Spleen (tissue), 11 donors: ENCODE measurements at regions not wholly inside any gene's neighbourhood (a gene's known extent, or its start where the extent isn't known, plus 50 kb on each side); places are given as distances from the start of the nearest gene placed in this dataset.

ENCODE experiments used
- DNase-seq: peaks from one replicate; pipeline ENCODE4 v3.0.0-alpha.2; 2020
- H3K27ac ChIP-seq, 8 donors: fragments of 200-600 bp; sonication (generic) in 7 of 8; 1 replicate in 4 of 8; 2 replicates in 4 of 8; pipeline versions ENCODE4 v1.5.0 to v1.8.0; 2016 to 2021; ENCODE audit warnings: inconsistent platforms in 4 of 8, mild to moderate bottlenecking in 4 of 8, moderate library complexity in 1 of 8
- H3K27me3 ChIP-seq, 7 donors: fragments of 200-600 bp; sonication (generic) in 6 of 7; replicated peaks in 1 of 7; 1 replicate in 4 of 7; 2 replicates in 3 of 7; pipeline versions ENCODE4 v1.5.0 to v1.8.0; 2016 to 2021; ENCODE audit warnings: inconsistent platforms in 3 of 7, mild to moderate bottlenecking in 1 of 7
- H3K36me3 ChIP-seq, 6 donors: fragments of 200-600 bp; sonication (generic) in 5 of 6; 1 replicate in 4 of 6; 2 replicates in 2 of 6; pipeline versions ENCODE4 v1.5.0 to v1.8.0; 2016 to 2021; ENCODE audit warnings: inconsistent platforms in 2 of 6
- H3K4me1 ChIP-seq, 6 donors: fragments of 200-600 bp; sonication (generic) in 5 of 6; 1 replicate in 3 of 6; 2 replicates in 3 of 6; pipeline versions ENCODE4 v1.5.0 to v1.8.0; 2016 to 2021; ENCODE audit warnings: inconsistent platforms in 3 of 6
- H3K4me3 ChIP-seq, 8 donors: fragments of 200-600 bp; sonication (generic) in 7 of 8; 1 replicate in 4 of 8; 2 replicates in 4 of 8; pipeline versions ENCODE4 v1.5.0 to v1.8.0; 2016 to 2021; ENCODE audit warnings: inconsistent platforms in 4 of 8, mild to moderate bottlenecking in 4 of 8, moderate library complexity in 2 of 8
- H3K9me3 ChIP-seq, 8 donors: fragments of 200-600 bp; sonication (generic) in 7 of 8; 1 replicate in 4 of 8; 2 replicates in 4 of 8; pipeline versions ENCODE4 v1.5.0 to v1.8.0; 2016 to 2021; ENCODE audit warnings: inconsistent platforms in 4 of 8
- POLR2A ChIP-seq, 3 donors: fragments of 450-650 bp; IDR thresholded peaks; one replicate each; pipeline ENCODE4 v1.5.1; 2017; ENCODE audit warnings: antibody characterized with exemption in 3 of 3, mild to moderate bottlenecking in 1 of 3
- POLR2AphosphoS5 ChIP-seq, 3 donors: sonication (generic); formaldehyde crosslinking; IDR thresholded peaks; one replicate each; pipeline ENCODE4 v1.5.1; 2017; ENCODE audit warnings: antibody characterized with exemption in 3 of 3
- WGBS, 5 donors: extraction: QIAGEN DNeasy Blood & Tissue Kit in 3 of 5; methylation state at CpG; one replicate each; pipeline versions ENCODE4 v1.1.5 to v1.1.7; 2013 to 2018; 5-methylcytosine and 5-hydroxymethylcytosine counted together
- intact Hi-C: fragments of 100-400 bp; cut with DNase I; formaldehyde crosslinking; loops from one replicate; pipeline ENCODE4 v1.15.0; 2023; ENCODE audit warnings: low total_unique reads
- TF ChIP-seq, protein P1 (sequence below), 11 experiments: fragments of 200-600 bp in 7 of 11; fragments of 450-650 bp in 4 of 11; sonication (generic) in 4 of 11; IDR thresholded peaks in 8 of 11; conservative IDR thresholded peaks in 3 of 11; 1 replicate in 7 of 11; 2 replicates in 4 of 11; pipeline versions ENCODE4 v1.4.0 to v1.8.0; 2016 to 2021; ENCODE audit warnings: antibody characterized with exemption in 11 of 11, inconsistent platforms in 4 of 11, mild to moderate bottlenecking in 1 of 11
- donor health status: healthy with polysubstance abuse.
- donor health status: DM: no; HTN: no; CAD: no; lungs with moderate emphysema.
- donor health status: DM: no; HTN: no; CAD: no.
- donor health status: Bipolar disorder and iron deficiency.
- donor health status: healthy.
- donor health status: DM: no; HTN: no; CAD: no.
- donor health status: DM: yes; HTN: yes; CAD: no.

DNA sequence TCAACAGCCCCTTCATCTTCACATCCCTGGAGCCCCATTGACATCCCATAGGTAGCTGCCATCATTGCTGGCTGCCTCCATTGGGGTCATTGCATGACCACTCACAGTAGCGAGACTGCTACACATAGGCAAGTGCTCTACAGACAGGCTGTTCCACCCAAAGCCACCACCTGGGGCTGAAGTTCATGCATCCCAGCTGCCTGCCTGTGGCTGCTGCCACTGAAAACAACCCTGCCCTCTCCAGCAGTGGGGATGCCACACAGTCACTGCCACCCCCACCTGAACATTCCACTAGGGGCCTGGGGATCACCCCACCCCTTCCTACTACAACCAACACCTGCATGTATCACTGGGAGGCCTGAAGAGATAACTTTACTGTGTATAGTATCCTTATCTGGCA is 59.5 kb upstream of the CTAGE1 start:
- Histone ChIP-seq H3K27me3 (no peaks in the 10 kb centered on the region), H3K9me3 (peaks cover 0 to 6% (median 0%) of the 10 kb centered on the region in 8 donors), H3K4me1 (no peaks in the 10 kb centered on the region), H3K27ac (no peak overlapping the region), H3K4me3 (no peak overlapping the region), H3K36me3 (no peaks in the 10 kb centered on the region)
- no peak for DNase-seq
- TF ChIP-seq, protein P1, sequence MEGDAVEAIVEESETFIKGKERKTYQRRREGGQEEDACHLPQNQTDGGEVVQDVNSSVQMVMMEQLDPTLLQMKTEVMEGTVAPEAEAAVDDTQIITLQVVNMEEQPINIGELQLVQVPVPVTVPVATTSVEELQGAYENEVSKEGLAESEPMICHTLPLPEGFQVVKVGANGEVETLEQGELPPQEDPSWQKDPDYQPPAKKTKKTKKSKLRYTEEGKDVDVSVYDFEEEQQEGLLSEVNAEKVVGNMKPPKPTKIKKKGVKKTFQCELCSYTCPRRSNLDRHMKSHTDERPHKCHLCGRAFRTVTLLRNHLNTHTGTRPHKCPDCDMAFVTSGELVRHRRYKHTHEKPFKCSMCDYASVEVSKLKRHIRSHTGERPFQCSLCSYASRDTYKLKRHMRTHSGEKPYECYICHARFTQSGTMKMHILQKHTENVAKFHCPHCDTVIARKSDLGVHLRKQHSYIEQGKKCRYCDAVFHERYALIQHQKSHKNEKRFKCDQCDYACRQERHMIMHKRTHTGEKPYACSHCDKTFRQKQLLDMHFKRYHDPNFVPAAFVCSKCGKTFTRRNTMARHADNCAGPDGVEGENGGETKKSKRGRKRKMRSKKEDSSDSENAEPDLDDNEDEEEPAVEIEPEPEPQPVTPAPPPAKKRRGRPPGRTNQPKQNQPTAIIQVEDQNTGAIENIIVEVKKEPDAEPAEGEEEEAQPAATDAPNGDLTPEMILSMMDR (IDR thresholded peaks at IDR 0.05 in 8 of 11, conservative IDR thresholded peaks at IDR 0.05 in 3 of 11), result no peak
- TF ChIP-seq POLR2A (IDR thresholded peaks at IDR 0.05) (no peak), POLR2AphosphoS5 (IDR thresholded peaks at IDR 0.05) (no peak)
- intact Hi-C loops, result no loop called here
- 95 to 100% (median 100%) methylated on average over 1 of the region's 1 CpG for WGBS, 5 donors

DNA sequence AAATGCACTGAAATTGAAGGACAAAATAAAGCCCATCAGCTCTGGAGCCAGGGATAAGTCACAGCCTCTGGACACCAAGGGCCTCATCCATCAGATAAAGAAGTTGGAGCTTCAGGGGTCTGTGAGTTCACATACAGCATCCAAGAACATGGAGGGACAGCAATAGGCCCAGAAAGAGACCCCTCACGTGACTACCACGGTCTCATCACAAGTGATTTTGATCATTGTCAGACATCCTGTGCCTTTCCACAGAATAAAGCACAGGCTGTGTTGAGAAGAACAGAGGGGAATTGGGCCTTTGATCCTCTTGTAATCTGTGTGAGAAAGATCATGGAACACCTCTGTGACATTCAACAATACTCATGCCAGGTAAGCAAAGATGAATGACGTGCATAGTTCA is 65.2 kb upstream of the CTAGE1 start:
- TF ChIP-seq POLR2AphosphoS5 (IDR thresholded peaks at IDR 0.05) (no peak), POLR2A (IDR thresholded peaks at IDR 0.05) (no peak)
- TF ChIP-seq, protein P1 (IDR thresholded peaks at IDR 0.05 in 8 of 11, conservative IDR thresholded peaks at IDR 0.05 in 3 of 11), result no peak
- Histone ChIP-seq H3K27me3 (no peaks in the 10 kb centered on the region), H3K27ac (no peak overlapping the region), H3K4me1 (no peaks in the 10 kb centered on the region), H3K4me3 (no peak overlapping the region), H3K9me3 (peaks cover 0 to 6% (median 0%) of the 10 kb centered on the region in 8 donors), H3K36me3 (no peaks in the 10 kb centered on the region)
- no peak for DNase-seq
- intact Hi-C loops, result no loop called here
- 83 to 93% (median 86%) methylated on average over 3 of the region's 3 CpGs for WGBS, 5 donors

DNA sequence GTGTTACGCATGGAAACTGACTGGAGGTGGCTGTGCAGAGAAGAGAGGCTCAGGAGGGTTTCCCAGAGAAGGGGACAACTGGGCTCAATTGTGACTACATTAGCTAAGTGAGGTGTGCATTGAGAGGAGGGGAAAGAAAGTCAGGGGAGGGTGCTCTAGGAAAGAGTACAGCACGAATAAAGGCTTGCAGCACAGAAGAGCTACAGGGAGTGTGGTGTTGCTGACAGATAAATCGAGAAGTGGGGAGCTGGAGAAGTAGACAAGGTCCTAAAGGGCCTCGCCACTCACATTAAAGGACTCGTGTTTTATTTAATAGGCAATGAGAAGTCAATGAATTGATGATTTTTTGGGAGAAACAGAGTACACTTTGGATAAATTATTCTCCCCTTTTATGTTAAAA is 65.7 kb upstream of the CTAGE1 start:
- H3K9me3 ChIP-seq, result peaks cover 0 to 6% (median 0%) of the 10 kb centered on the region in 8 donors
- H3K27ac ChIP-seq, result no peak overlapping the region
- TF ChIP-seq POLR2A (IDR thresholded peaks at IDR 0.05) (no peak), POLR2AphosphoS5 (IDR thresholded peaks at IDR 0.05) (no peak)
- TF ChIP-seq, protein P1 (IDR thresholded peaks at IDR 0.05 in 8 of 11, conservative IDR thresholded peaks at IDR 0.05 in 3 of 11), result no peak

DNA sequence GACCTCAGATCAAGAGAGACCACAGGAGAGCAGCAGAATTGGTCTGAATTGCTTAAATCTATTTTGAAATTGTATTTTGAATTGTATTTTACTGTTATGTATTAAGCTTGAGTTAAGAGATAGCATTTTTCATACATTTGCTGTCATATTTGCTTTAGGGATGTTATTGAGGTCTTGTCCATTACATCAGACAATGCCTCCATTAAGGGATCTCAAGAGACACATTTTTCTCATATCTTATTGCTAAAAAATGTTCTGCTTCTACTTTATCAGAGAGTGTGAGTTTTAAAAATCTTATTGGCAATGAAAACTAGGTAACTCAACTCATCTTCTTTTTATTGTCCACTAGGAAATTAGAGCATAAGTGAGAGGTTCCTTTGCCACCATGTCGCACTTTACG is 66.8 kb upstream of the CTAGE1 start:
- H3K4me1 ChIP-seq, result peaks cover 0 to 10% (median 0%) of the 10 kb centered on the region in 6 donors
- no peaks in the 10 kb centered on the region for H3K27me3 ChIP-seq
- 94 to 100% (median 98%) methylated on average over 2 of the region's 2 CpGs for WGBS, 5 donors
- no peak overlapping the region for H3K4me3 ChIP-seq
- intact Hi-C loops, result no loop called here
- TF ChIP-seq, protein P1 (IDR thresholded peaks at IDR 0.05 in 8 of 11, conservative IDR thresholded peaks at IDR 0.05 in 3 of 11), result no peak
- TF ChIP-seq POLR2AphosphoS5 (IDR thresholded peaks at IDR 0.05) (no peak), POLR2A (IDR thresholded peaks at IDR 0.05) (no peak)
- no peak for DNase-seq
- H3K36me3 ChIP-seq, result no peaks in the 10 kb centered on the region
- no peak overlapping the region for H3K27ac ChIP-seq
- peaks cover 0 to 6% (median 0%) of the 10 kb centered on the region in 8 donors for H3K9me3 ChIP-seq

More for the DNA sequence above, 65.7 kb upstream of the CTAGE1 start:
- H3K36me3 ChIP-seq, result no peaks in the 10 kb centered on the region
- no peaks in the 10 kb centered on the region for H3K27me3 ChIP-seq
- no peaks in the 10 kb centered on the region for H3K4me1 ChIP-seq
- intact Hi-C loops, result no loop called here
- DNase-seq, result no peak
- no peak overlapping the region for H3K4me3 ChIP-seq
- 47 to 70% (median 56%) methylated on average over 5 of the region's 5 CpGs for WGBS, 5 donors
